Mesenchymal stem cell (in vitro differentiated cells and primary cell): ENCODE measurements at regions not wholly inside any gene's neighbourhood (a gene's known extent, or its start where the extent isn't known, plus 50 kb on each side); places are given as distances from the start of the nearest gene placed in this dataset.
"Not testable (repeated sequence)": the region's sequence is repeated elsewhere in the genome, so short reads cannot be mapped to it uniquely, and the experiment has no call there.

Experiments
- DNase-seq: peaks from one replicate; pipeline ENCODE4 v3.0.0-alpha.2; 2013
- H2AFZ ChIP-seq: one replicate; pipeline ENCODE4 v1.6.1; 2013; ENCODE audit warnings: low read depth, mild to moderate bottlenecking, control low read depth, inconsistent platforms, low read length, moderate library complexity
- H2AK5ac ChIP-seq: 2 replicates; pipeline ENCODE4 v1.6.1; 2013; ENCODE audit warnings: low read length, moderate library complexity, mild to moderate bottlenecking, inconsistent platforms; ENCODE audit not compliant: severe bottlenecking
- H2BK120ac ChIP-seq: one replicate; pipeline ENCODE4 v1.6.1; 2013; ENCODE audit warnings: low read depth, mild to moderate bottlenecking, inconsistent platforms, low read length, moderate library complexity
- H2BK12ac ChIP-seq, 2 experiments: one replicate each; pipeline ENCODE4 v1.6.1; 2013; ENCODE audit warnings: inconsistent platforms in 2 of 2, low read length in 2 of 2, mild to moderate bottlenecking in 2 of 2, moderate library complexity in 2 of 2, control low read depth in 1 of 2
- H2BK15ac ChIP-seq: one replicate; pipeline ENCODE4 v1.6.1; 2013; ENCODE audit warnings: mild to moderate bottlenecking, low read depth, inconsistent platforms; ENCODE audit not compliant: poor library complexity, severe bottlenecking
- H2BK5ac ChIP-seq: 2 replicates; pipeline ENCODE4 v1.6.1; 2013; ENCODE audit warnings: low read depth, mild to moderate bottlenecking, low read length, control low read depth, inconsistent platforms; ENCODE audit not compliant: poor library complexity, severe bottlenecking
- H3K14ac ChIP-seq, 2 experiments: one replicate each; pipeline ENCODE4 v1.6.1; 2013; ENCODE audit warnings: inconsistent platforms in 2 of 2, low read length in 2 of 2, control low read depth in 1 of 2, mild to moderate bottlenecking in 1 of 2, moderate library complexity in 1 of 2
- H3K18ac ChIP-seq, 2 experiments: one replicate each; pipeline ENCODE4 v1.6.1; 2013; ENCODE audit warnings: inconsistent platforms in 2 of 2, low read length in 2 of 2, control low read depth in 1 of 2, low read depth in 1 of 2, mild to moderate bottlenecking in 1 of 2
- H3K23ac ChIP-seq, 2 experiments: one replicate each; pipeline ENCODE4 v1.6.1; 2013; ENCODE audit warnings: inconsistent platforms in 2 of 2, low read length in 2 of 2, mild to moderate bottlenecking in 2 of 2, moderate library complexity in 2 of 2, control low read depth in 1 of 2
- H3K27ac ChIP-seq: 2 replicates; pipeline ENCODE4 v1.5.1; 2013; ENCODE audit warnings: mild to moderate bottlenecking, moderate library complexity, low read length, control low read depth, inconsistent platforms; ENCODE audit not compliant: poor library complexity, severe bottlenecking
- H3K27me3 ChIP-seq, 2 experiments: 2 replicates each; pipeline versions ENCODE4 v1.6.1 to v1.7.0; 2013; ENCODE audit warnings: low read length in 2 of 2, mild to moderate bottlenecking in 2 of 2, moderate library complexity in 2 of 2, control low read depth in 1 of 2, inconsistent platforms in 1 of 2; ENCODE audit not compliant: control insufficient read depth in 1 of 2, insufficient read depth in 1 of 2
- H3K36me3 ChIP-seq, 2 experiments: 2 replicates each; pipeline versions ENCODE4 v1.6.1 to v1.7.0; 2013; ENCODE audit warnings: low read length in 2 of 2, control low read depth in 1 of 2, inconsistent platforms in 1 of 2, low read depth in 1 of 2, mild to moderate bottlenecking in 1 of 2; ENCODE audit not compliant: insufficient read depth in 2 of 2, control insufficient read depth in 1 of 2
- H3K4ac ChIP-seq, 2 experiments: one replicate each; pipeline ENCODE4 v1.6.1; 2013; ENCODE audit warnings: inconsistent platforms in 2 of 2, low read length in 2 of 2, mild to moderate bottlenecking in 2 of 2, moderate library complexity in 2 of 2, control low read depth in 1 of 2, low read depth in 1 of 2
- H3K4me1 ChIP-seq: 2 replicates; pipeline ENCODE4 v1.6.1; 2013; ENCODE audit warnings: low read depth, low read length, control low read depth; ENCODE audit not compliant: control insufficient read depth, insufficient read depth
- H3K4me2 ChIP-seq: 2 replicates; pipeline ENCODE4 v1.6.1; 2013; ENCODE audit warnings: low read length, mild to moderate bottlenecking, inconsistent platforms; ENCODE audit not compliant: poor library complexity, severe bottlenecking
- H3K4me3 ChIP-seq, 2 experiments: 2 replicates each; pipeline versions ENCODE4 v1.5.1 to v1.7.0; 2013; ENCODE audit warnings: low read length in 2 of 2, mild to moderate bottlenecking in 2 of 2, control low read depth in 1 of 2, low read depth in 1 of 2; ENCODE audit not compliant: insufficient read depth in 1 of 2
- H3K79me1 ChIP-seq: replicated peaks from 2 replicates; pipeline ENCODE4 v1.6.1; 2013; ENCODE audit warnings: mild to moderate bottlenecking, control low read depth, low read length, inconsistent platforms; ENCODE audit not compliant: poor library complexity, severe bottlenecking
- H3K9ac ChIP-seq: 2 replicates; pipeline ENCODE4 v1.7.0; 2013; ENCODE audit warnings: mild to moderate bottlenecking, low read length, moderate library complexity
- H3K9me3 ChIP-seq: 2 replicates; pipeline ENCODE4 v1.7.0; 2013; ENCODE audit warnings: mild to moderate bottlenecking, low read length; ENCODE audit not compliant: control insufficient read depth
- H4K8ac ChIP-seq: one replicate; pipeline ENCODE4 v1.6.1; 2013; ENCODE audit warnings: inconsistent platforms, mild to moderate bottlenecking, low read length, moderate library complexity
- H4K91ac ChIP-seq: one replicate; pipeline ENCODE4 v1.6.1; 2013; ENCODE audit warnings: mild to moderate bottlenecking, low read length, inconsistent platforms
- WGBS: methylation state at CpG from one replicate; pipeline ENCODE4 v1.1.7; 2013; ENCODE audit warnings: mixed read lengths; 5-methylcytosine and 5-hydroxymethylcytosine counted together

- no peak overlapping the region for H3K4ac ChIP-seq
- no peak overlapping the region for H3K27ac ChIP-seq
- H3K9me3 ChIP-seq, result no peaks in the 10 kb centered on the region
- no peaks in the 10 kb centered on the region for H3K79me1 ChIP-seq
- H3K36me3 ChIP-seq, result no peaks in the 10 kb centered on the region
- H3K4me3 ChIP-seq, result no peak overlapping the region
- H2AFZ ChIP-seq, result no peak overlapping the region
- H4K91ac ChIP-seq, result no peak overlapping the region
- H4K8ac ChIP-seq, result no peak overlapping the region
- H2BK12ac ChIP-seq, result no peak overlapping the region
- no peak for DNase-seq
- H3K23ac ChIP-seq, result no peak overlapping the region
- no peak overlapping the region for H2AK5ac ChIP-seq
- no peak overlapping the region for H2BK5ac ChIP-seq
- H3K27me3 ChIP-seq, result peaks cover 6% of the 10 kb centered on the region in 2 experiments
- no peak overlapping the region for H3K9ac ChIP-seq
- H3K4me2 ChIP-seq, result no peak overlapping the region
- H3K14ac ChIP-seq, result no peak overlapping the region
- H3K4me1 ChIP-seq, result no peaks in the 10 kb centered on the region
- no peak overlapping the region for H3K18ac ChIP-seq
- no peak overlapping the region for H2BK15ac ChIP-seq
- H2BK120ac ChIP-seq, result no peak overlapping the region
Observed at GRCh38 chr5:36536616-36537005, 69.8 kb upstream of the SLC1A3 start.

GRCh38 chr5:36537724-36538123, 68.7 kb upstream of the SLC1A3 start:
- Histone ChIP-seq H4K8ac (no peak overlapping the region), H3K14ac (peak overlapping the region in 1 of 2 experiments; percentile 68), H2AK5ac (no peak overlapping the region), H2BK5ac (no peak overlapping the region), H3K9ac (no peak overlapping the region), H2AFZ (no peak overlapping the region), H3K4ac (no peak overlapping the region), H3K23ac (no peak overlapping the region), H3K4me1 (no peaks in the 10 kb centered on the region), H2BK15ac (no peak overlapping the region), H3K4me2 (no peak overlapping the region), H4K91ac (no peak overlapping the region), H3K27me3 (peaks cover 6% of the 10 kb centered on the region in 2 experiments), H2BK12ac (no peak overlapping the region), H3K18ac (no peak overlapping the region), H3K4me3 (no peak overlapping the region), H3K36me3 (no peaks in the 10 kb centered on the region), H3K79me1 (no peaks in the 10 kb centered on the region), H2BK120ac (no peak overlapping the region), H3K27ac (no peak overlapping the region), H3K9me3 (no peaks in the 10 kb centered on the region)
- no peak for DNase-seq
- 84% methylated on average over 3 of the region's 4 CpGs for WGBS

DNA sequence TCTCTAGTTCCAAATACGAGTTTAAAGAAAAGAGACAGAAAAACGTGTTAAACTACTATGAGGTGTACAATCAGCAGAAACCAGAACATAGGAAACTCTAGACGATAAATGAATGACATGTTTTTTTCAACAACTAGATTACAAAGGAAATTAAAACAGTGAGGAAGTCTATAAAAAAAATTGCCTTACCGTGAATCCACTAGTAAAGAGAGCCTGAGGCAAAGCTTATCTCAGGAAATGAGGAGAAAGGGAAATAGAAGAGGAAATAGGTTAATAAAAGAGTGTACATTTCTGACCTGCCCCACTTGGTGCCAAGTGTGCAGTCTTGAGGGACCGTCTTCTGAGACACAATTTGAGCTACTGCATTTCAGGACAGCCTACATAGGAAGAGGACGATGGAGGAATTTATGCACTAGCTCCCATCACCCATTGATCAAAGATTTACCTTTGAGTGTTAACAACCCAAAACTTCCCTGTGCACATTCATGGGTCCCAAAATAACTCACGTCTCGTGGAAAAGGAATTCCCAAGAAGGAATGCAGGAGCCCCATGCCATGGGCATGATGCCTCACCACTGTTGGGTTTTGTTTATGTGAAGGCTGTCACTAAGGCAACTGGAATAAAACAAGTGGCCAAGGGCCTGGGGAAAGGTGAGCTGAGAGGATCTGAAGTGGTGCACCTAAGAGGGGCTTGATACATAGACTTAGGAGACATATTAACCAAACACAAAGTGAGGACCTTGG, 53.6 kb upstream of the SLC1A3 start:
- H3K4me3 ChIP-seq, result no peak overlapping the region
- no peak overlapping the region for H3K14ac ChIP-seq
- no peak overlapping the region for H2BK5ac ChIP-seq
- no peaks in the 10 kb centered on the region for H3K36me3 ChIP-seq
- no peak overlapping the region for H4K8ac ChIP-seq
- no peak overlapping the region for H2BK15ac ChIP-seq
- H2BK120ac ChIP-seq, result no peak overlapping the region
- H3K27me3 ChIP-seq, result no peaks in the 10 kb centered on the region
- no peak overlapping the region for H2BK12ac ChIP-seq
- H3K4me2 ChIP-seq, result no peak overlapping the region
- H3K18ac ChIP-seq, result no peak overlapping the region
- no peaks in the 10 kb centered on the region for H3K4me1 ChIP-seq
- no peak overlapping the region for H2AK5ac ChIP-seq
- no peak overlapping the region for H3K4ac ChIP-seq
- WGBS, result 71% methylated on average over 5 of the region's 8 CpGs
- no peak overlapping the region for H3K9ac ChIP-seq
- no peak overlapping the region for H3K23ac ChIP-seq
- no peak for DNase-seq
- no peaks in the 10 kb centered on the region for H3K9me3 ChIP-seq
- no peak overlapping the region for H4K91ac ChIP-seq
- H2AFZ ChIP-seq, result no peak overlapping the region
- no peak overlapping the region for H3K27ac ChIP-seq
- no peaks in the 10 kb centered on the region for H3K79me1 ChIP-seq

GRCh38 chr5:36555035-36555434, 51.4 kb upstream of the SLC1A3 start:
- H3K4me2 ChIP-seq, DNase-seq, H3K4me1 ChIP-seq, H4K91ac ChIP-seq, H3K14ac ChIP-seq, H3K4ac ChIP-seq, H3K27me3 ChIP-seq, H4K8ac ChIP-seq, H3K4me3 ChIP-seq, H3K27ac ChIP-seq, H3K36me3 ChIP-seq, H2AK5ac ChIP-seq, H3K18ac ChIP-seq, H2BK120ac ChIP-seq, H2BK12ac ChIP-seq, H3K79me1 ChIP-seq, H2BK5ac ChIP-seq, H2BK15ac ChIP-seq, H3K9ac ChIP-seq, H3K9me3 ChIP-seq, H3K23ac ChIP-seq, H2AFZ ChIP-seq: not testable (repeated sequence)
- WGBS, result no CpG with 5 or more reads among the region's 1 CpG
